PC-9 (cell line): ENCODE measurements at regions not wholly inside any gene's neighbourhood (a gene's known extent, or its start where the extent isn't known, plus 50 kb on each side); places are given as distances from the start of the nearest gene placed in this dataset.
A peak's percentile ranks its signal among the peaks of the same experiment; 100 is the strongest.

Source experiments
- BruUV-seq: library from RNA; stranded (reverse); fragments of 400-500 nt; replicated peaks from 2 replicates; lab custom pipeline; 2021; lab: Mats Ljungman, UMichigan
- CTCF ChIA-PET: fragments of 300-600 bp; sonication (Branson Sonifier 250); formaldehyde crosslinking; loops from one replicate; lab custom pipeline; 2022; ENCODE audit warnings: antibody characterized with exemption; lab: Charles Lee
- POLR2A ChIA-PET: fragments of 300-600 bp; sonication (Branson Sonifier 250); formaldehyde crosslinking; loops from one replicate; lab custom pipeline; 2022; ENCODE audit warnings: antibody characterized with exemption; ENCODE audit not compliant: unreplicated experiment; lab: Charles Lee
- DNase-seq, 2 experiments: peaks; one replicate each; pipeline versions ENCODE4 v3.0.0 to v3.0.0-alpha.2; 2015 to 2022; ENCODE audit warnings: mixed read lengths in 1 of 2
- H2AFZ ChIP-seq: fragments of 200-600 bp; sonication (generic); 2 replicates; pipeline ENCODE4 v1.8.1; 2017; ENCODE audit warnings: antibody characterized with exemption
- H3F3A ChIP-seq: fragments of 200-600 bp; sonication (generic); 2 replicates; pipeline ENCODE4 v1.8.1; 2017; ENCODE audit warnings: antibody characterized with exemption, mild to moderate bottlenecking, low read depth; ENCODE audit not compliant: insufficient read depth
- H3K27ac ChIP-seq: fragments of 200-600 bp; sonication (generic); 2 replicates; pipeline ENCODE4 v1.6.1; 2016; ENCODE audit warnings: mixed run types
- H3K27me3 ChIP-seq: fragments of 200-600 bp; sonication (generic); 2 replicates; pipeline ENCODE4 v1.6.1; 2016; ENCODE audit warnings: low read depth, mixed run types; ENCODE audit not compliant: insufficient read depth
- H3K36me3 ChIP-seq: fragments of 200-600 bp; sonication (generic); 2 replicates; pipeline ENCODE4 v1.6.1; 2016; ENCODE audit warnings: low read depth, mixed run types
- H3K4me1 ChIP-seq: fragments of 200-600 bp; sonication (generic); replicated peaks from 2 replicates; pipeline ENCODE4 v1.6.1; 2016; ENCODE audit warnings: mixed run types; ENCODE audit not compliant: insufficient read depth
- H3K4me2 ChIP-seq: fragments of 200-600 bp; sonication (generic); 2 replicates; pipeline ENCODE4 v1.6.1; 2017; ENCODE audit warnings: mixed run types
- H3K4me3 ChIP-seq: fragments of 200-600 bp; sonication (generic); 2 replicates; pipeline ENCODE4 v1.6.1; 2016; ENCODE audit warnings: mixed run types
- H3K79me2 ChIP-seq: fragments of 200-600 bp; sonication (generic); 2 replicates; pipeline ENCODE4 v1.6.1; 2017; ENCODE audit warnings: low read depth, mixed run types
- H3K9me2 ChIP-seq: fragments of 200-600 bp; sonication (generic); 2 replicates; pipeline ENCODE4 v1.8.1; 2017; ENCODE audit warnings: mild to moderate bottlenecking; ENCODE audit not compliant: insufficient read depth
- H3K9me3 ChIP-seq: fragments of 200-600 bp; sonication (generic); 2 replicates; pipeline ENCODE4 v1.8.1; 2016; ENCODE audit warnings: low read depth; ENCODE audit not compliant: insufficient read depth
- H4K20me1 ChIP-seq: fragments of 200-600 bp; sonication (generic); 2 replicates; pipeline ENCODE4 v1.8.1; 2017; ENCODE audit not compliant: insufficient read depth
- EZH2 ChIP-seq: fragments of 200-600 bp; sonication (generic); IDR thresholded peaks from 2 replicates; pipeline ENCODE4 v1.8.0; 2017; ENCODE audit warnings: antibody characterized with exemption, low read depth
- intact Hi-C: fragments of 100-400 bp; cut with micrococcal nuclease; formaldehyde crosslinking; loops from one replicate; pipeline ENCODE4 v1.10.0; 2022; ENCODE audit not compliant: unreplicated experiment
- TF ChIP-seq, protein P1 (sequence below): fragments of 200-600 bp; sonication (generic); conservative IDR thresholded peaks from 2 replicates; pipeline ENCODE4 v1.6.1; 2017; ENCODE audit warnings: mixed run types, antibody characterized with exemption, mild to moderate bottlenecking, moderate library complexity

- no peaks in the 10 kb centered on the region for H4K20me1 ChIP-seq
- H3K4me2 ChIP-seq = peak overlapping the region; percentile 21
- peaks cover 7% of the 10 kb centered on the region for H3K4me1 ChIP-seq
- CTCF ChIA-PET = no interaction called here
- no peaks in the 10 kb centered on the region; the same call in 1 of the 2 replicates for H3K9me3 ChIP-seq
- BruUV-seq = no TSS peak
- no peaks in the 10 kb centered on the region for H3K27me3 ChIP-seq
- no peak overlapping the region for H2AFZ ChIP-seq
- no peaks in the 10 kb centered on the region for H3K36me3 ChIP-seq
- peaks cover 5% of the 10 kb centered on the region; the same call in 1 of the 2 replicates for H3K9me2 ChIP-seq
- no peaks in the 10 kb centered on the region for H3F3A ChIP-seq
- TF ChIP-seq EZH2 = no peak
- TF ChIP-seq, protein P1, sequence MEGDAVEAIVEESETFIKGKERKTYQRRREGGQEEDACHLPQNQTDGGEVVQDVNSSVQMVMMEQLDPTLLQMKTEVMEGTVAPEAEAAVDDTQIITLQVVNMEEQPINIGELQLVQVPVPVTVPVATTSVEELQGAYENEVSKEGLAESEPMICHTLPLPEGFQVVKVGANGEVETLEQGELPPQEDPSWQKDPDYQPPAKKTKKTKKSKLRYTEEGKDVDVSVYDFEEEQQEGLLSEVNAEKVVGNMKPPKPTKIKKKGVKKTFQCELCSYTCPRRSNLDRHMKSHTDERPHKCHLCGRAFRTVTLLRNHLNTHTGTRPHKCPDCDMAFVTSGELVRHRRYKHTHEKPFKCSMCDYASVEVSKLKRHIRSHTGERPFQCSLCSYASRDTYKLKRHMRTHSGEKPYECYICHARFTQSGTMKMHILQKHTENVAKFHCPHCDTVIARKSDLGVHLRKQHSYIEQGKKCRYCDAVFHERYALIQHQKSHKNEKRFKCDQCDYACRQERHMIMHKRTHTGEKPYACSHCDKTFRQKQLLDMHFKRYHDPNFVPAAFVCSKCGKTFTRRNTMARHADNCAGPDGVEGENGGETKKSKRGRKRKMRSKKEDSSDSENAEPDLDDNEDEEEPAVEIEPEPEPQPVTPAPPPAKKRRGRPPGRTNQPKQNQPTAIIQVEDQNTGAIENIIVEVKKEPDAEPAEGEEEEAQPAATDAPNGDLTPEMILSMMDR = no peak
- no peak for DNase-seq
- no peak overlapping the region for H3K27ac ChIP-seq
- H3K79me2 ChIP-seq = no peaks in the 10 kb centered on the region
- no peak overlapping the region for H3K4me3 ChIP-seq
- intact Hi-C loops = no loop called here
- POLR2A ChIA-PET = no interaction called here
Observed at GRCh38 chr5:93053825-93054224, 527.2 kb downstream of the NR2F1-AS1 start.

DNA sequence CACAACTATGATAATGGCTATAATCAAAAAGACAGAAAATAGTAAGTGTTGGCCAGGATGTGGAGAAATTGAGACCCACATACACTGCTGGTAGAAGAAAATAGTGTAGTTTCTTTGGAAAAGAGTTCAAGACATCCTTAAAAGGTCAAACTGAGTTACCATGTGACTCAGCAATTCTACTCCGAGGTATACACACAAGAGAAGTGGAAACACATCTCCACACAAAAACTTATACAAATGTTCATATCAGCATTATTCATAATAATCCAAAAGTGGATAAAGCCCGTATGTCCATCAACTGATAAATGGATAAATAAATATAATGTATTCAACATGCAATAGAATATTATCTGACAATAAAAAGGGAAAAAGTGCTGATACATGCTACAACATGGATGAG lies 532.2 kb downstream of the NR2F1-AS1 start:
- H3K4me2 ChIP-seq = no peak overlapping the region
- intact Hi-C loops = no loop called here
- no peak overlapping the region for H3K4me3 ChIP-seq
- CTCF ChIA-PET = no interaction called here
- no peaks in the 10 kb centered on the region for H3K9me2 ChIP-seq
- no peaks in the 10 kb centered on the region for H3F3A ChIP-seq
- BruUV-seq = no TSS peak
- H3K79me2 ChIP-seq = no peaks in the 10 kb centered on the region
- H3K4me1 ChIP-seq = peaks cover 6% of the 10 kb centered on the region
- H4K20me1 ChIP-seq = peaks cover 5% of the 10 kb centered on the region; the same call in 1 of the 2 replicates
- no peaks in the 10 kb centered on the region; the same call in 1 of the 2 replicates for H3K9me3 ChIP-seq
- H3K36me3 ChIP-seq = no peaks in the 10 kb centered on the region
- no peak for DNase-seq
- POLR2A ChIA-PET = no interaction called here
- H3K27me3 ChIP-seq = no peaks in the 10 kb centered on the region
- TF ChIP-seq, protein P1 = no peak
- TF ChIP-seq EZH2 = no peak
- H2AFZ ChIP-seq = no peak overlapping the region
- H3K27ac ChIP-seq = no peak overlapping the region

DNA sequence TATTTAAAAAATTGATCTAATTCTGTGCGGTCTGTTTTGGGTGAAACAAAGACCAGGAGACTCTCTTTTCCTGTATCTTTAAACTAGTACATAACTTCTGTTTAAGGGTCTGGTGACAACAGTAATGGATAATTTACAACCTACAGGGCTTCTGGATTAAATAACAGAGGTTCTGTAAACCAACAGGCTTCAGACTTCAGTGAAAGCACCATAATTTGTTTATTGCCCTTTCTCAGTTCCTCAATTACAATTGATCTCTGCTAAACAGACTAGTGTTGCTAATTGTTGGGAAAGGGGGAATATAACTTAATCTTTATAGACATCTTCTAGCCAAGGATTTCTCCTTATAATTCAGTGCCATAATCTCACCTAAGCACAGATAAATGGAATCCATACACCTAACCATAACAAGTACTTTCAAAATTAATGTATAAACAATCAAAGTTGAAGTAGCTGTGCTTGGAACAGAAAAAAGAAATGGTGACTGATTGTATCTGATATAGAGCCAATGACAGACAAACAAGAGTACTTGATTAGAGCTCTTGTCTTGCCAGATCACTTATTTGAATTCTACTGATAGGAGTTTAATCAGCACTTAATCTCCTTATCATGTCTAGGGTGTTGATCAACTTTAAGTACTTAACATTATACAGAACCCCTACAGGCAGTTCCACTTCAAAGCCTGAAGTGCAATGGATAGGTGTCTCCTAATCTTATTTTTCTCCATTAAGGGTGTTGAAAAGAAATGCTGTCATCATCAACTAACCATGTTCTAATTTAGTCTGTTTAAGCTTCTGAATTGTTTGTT lies 536.0 kb downstream of the NR2F1-AS1 start:
- Histone ChIP-seq H4K20me1 (peaks cover 5% of the 10 kb centered on the region; the same call in 1 of the 2 replicates), H2AFZ (no peak overlapping the region; the same call in 1 of the 2 replicates), H3K79me2 (no peaks in the 10 kb centered on the region), H3K4me3 (no peak overlapping the region), H3K4me2 (no peak overlapping the region), H3K36me3 (no peaks in the 10 kb centered on the region), H3K9me2 (no peaks in the 10 kb centered on the region), H3K27ac (no peak overlapping the region), H3K4me1 (0 out of 2 replicates have a peak, but pooled peaks cover 2% of the 10 kb centered on the region), H3K9me3 (no peaks in the 10 kb centered on the region; the same call in 1 of the 2 replicates), H3K27me3 (no peaks in the 10 kb centered on the region), H3F3A (no peaks in the 10 kb centered on the region)
- BruUV-seq = no TSS peak
- no peak for TF ChIP-seq EZH2
- TF ChIP-seq, protein P1 = no peak
- POLR2A ChIA-PET = no interaction called here
- CTCF ChIA-PET = no interaction called here
- intact Hi-C loops = no loop called here
- no peak for DNase-seq
